ENCODE measurements at regions not wholly inside any gene's neighbourhood (a gene's known extent, or its start where the extent isn't known, plus 50 kb on each side); places are given as distances from the start of the nearest gene placed in this dataset.

DNA sequence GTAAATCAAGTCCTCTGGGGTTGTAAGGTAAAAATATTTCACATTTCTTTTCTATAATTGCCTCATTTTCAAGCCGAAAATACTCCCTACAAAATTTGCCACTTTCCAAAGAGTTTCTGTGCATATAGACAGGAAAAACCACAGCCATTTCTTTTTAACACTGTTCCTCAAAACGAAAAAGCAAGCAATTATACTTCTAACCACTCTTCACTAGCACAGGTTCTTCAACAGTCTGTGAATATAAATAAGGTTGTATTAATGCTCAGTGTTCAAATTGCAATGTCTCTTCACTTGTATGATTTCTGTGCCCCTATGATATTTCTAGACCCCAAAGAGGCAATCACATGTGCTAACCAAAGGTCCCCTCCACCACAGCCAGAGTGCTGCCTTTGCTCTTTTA, 206.0 kb downstream of the SIM1 start:
- TF ChIP-seq, protein P1, sequence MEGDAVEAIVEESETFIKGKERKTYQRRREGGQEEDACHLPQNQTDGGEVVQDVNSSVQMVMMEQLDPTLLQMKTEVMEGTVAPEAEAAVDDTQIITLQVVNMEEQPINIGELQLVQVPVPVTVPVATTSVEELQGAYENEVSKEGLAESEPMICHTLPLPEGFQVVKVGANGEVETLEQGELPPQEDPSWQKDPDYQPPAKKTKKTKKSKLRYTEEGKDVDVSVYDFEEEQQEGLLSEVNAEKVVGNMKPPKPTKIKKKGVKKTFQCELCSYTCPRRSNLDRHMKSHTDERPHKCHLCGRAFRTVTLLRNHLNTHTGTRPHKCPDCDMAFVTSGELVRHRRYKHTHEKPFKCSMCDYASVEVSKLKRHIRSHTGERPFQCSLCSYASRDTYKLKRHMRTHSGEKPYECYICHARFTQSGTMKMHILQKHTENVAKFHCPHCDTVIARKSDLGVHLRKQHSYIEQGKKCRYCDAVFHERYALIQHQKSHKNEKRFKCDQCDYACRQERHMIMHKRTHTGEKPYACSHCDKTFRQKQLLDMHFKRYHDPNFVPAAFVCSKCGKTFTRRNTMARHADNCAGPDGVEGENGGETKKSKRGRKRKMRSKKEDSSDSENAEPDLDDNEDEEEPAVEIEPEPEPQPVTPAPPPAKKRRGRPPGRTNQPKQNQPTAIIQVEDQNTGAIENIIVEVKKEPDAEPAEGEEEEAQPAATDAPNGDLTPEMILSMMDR (IDR thresholded peaks at IDR 0.05) = no peak
- no peak for TF ChIP-seq POLR2A (IDR thresholded peaks at IDR 0.05)
- TF ChIP-seq POLR2AphosphoS5 (IDR thresholded peaks at IDR 0.05) = no peak

Data from prostate gland (tissue), 2 donors.